NT2/D1 (cell line): ENCODE measurements at regions not wholly inside any gene's neighbourhood (a gene's known extent, or its start where the extent isn't known, plus 50 kb on each side); places are given as distances from the start of the nearest gene placed in this dataset.

ENCODE experiments used
- DNase-seq: peaks from one replicate; pipeline ENCODE4 v3.0.0-alpha.2; 2011; ENCODE audit warnings: low read depth, low spot score
- H3K27me3 ChIP-seq: 2 replicates; pipeline ENCODE4 v1.6.0; 2011; ENCODE audit warnings: mild to moderate bottlenecking; ENCODE audit not compliant: insufficient read length, insufficient read depth
- H3K36me3 ChIP-seq: 2 replicates; pipeline ENCODE4 v1.6.1; 2011; ENCODE audit warnings: mild to moderate bottlenecking, low read length, mixed read lengths; ENCODE audit not compliant: insufficient read depth, insufficient read length
- H3K4me1 ChIP-seq: 2 replicates; pipeline ENCODE4 v1.5.1; 2011; ENCODE audit not compliant: insufficient read depth, insufficient read length
- H3K4me3 ChIP-seq: 2 replicates; pipeline ENCODE4 v1.5.1; 2011; ENCODE audit warnings: low read depth; ENCODE audit not compliant: insufficient read length
- H3K9ac ChIP-seq: 2 replicates; pipeline ENCODE4 v1.6.0; 2011; ENCODE audit warnings: low read depth; ENCODE audit not compliant: insufficient read length
- H3K9me3 ChIP-seq: 2 replicates; pipeline ENCODE4 v1.5.1; 2011; ENCODE audit warnings: mild to moderate bottlenecking, low read length; ENCODE audit not compliant: insufficient read depth
- SUZ12 ChIP-seq: IDR thresholded peaks from 2 replicates; pipeline ENCODE4 v1.6.1; 2011; ENCODE audit not compliant: insufficient read length, insufficient read depth; ENCODE audit errors: extremely low read depth
- YY1 ChIP-seq: IDR thresholded peaks from 2 replicates; pipeline ENCODE4 v1.6.1; 2011; ENCODE audit not compliant: insufficient read length, insufficient read depth
- ZNF274 ChIP-seq: IDR thresholded peaks from 2 replicates; pipeline ENCODE4 v1.6.1; 2011; ENCODE audit warnings: mild to moderate bottlenecking, low read depth, low read length

DNA sequence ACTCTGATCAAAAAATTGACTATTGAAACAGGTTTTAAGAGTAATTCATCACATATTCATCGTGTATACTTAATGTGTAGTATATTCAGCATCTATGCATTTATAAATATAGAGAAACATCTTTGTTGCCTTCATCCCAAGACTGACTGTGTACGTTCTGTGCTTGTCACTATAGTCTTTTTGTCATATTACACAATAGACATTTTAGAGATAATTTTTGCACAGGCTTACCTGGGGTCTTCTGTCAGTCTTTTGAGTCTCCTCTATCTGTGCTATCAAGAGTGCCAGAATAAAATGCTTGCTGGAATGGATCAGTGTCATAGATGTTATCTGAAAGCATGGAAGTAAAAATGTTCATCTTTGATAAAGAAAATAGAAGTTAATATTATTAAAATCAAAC, 1047.7 kb upstream of the NRXN1 start:
- Histone ChIP-seq H3K27me3 (no peaks in the 10 kb centered on the region), H3K9ac (no peak overlapping the region), H3K9me3 (no peaks in the 10 kb centered on the region), H3K36me3 (no peaks in the 10 kb centered on the region), H3K4me3 (no peak overlapping the region), H3K4me1 (no peaks in the 10 kb centered on the region)
- TF ChIP-seq SUZ12 (no peak), YY1 (no peak), ZNF274 (no peak)
- no peak for DNase-seq

DNA sequence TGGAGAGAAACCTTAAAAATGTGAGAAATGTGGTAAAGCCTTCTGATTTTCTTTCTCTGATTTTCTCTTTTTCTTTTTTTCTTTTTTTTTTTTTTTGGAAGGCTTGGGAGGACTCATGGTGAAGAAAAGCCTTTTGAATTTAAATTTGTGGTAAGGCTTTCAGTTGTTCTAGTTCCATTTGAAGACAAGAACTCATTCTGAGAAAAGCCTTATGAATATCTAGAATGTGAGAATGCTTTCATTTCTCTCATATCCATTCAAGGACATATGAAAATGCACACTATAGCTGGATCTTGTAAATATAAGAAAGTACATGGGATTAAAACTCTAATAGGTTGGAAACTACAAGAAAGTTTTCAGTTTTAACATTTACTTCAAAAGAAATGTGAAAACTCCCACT, 1045.2 kb upstream of the NRXN1 start:
- DNase-seq, result no peak
- no peaks in the 10 kb centered on the region for H3K4me1 ChIP-seq
- no peaks in the 10 kb centered on the region for H3K27me3 ChIP-seq
- no peak for TF ChIP-seq ZNF274
- TF ChIP-seq SUZ12, result no peak
- no peak for TF ChIP-seq YY1
- H3K9me3 ChIP-seq, result no peaks in the 10 kb centered on the region
- no peak overlapping the region for H3K4me3 ChIP-seq
- no peak overlapping the region for H3K9ac ChIP-seq
- H3K36me3 ChIP-seq, result no peaks in the 10 kb centered on the region

DNA sequence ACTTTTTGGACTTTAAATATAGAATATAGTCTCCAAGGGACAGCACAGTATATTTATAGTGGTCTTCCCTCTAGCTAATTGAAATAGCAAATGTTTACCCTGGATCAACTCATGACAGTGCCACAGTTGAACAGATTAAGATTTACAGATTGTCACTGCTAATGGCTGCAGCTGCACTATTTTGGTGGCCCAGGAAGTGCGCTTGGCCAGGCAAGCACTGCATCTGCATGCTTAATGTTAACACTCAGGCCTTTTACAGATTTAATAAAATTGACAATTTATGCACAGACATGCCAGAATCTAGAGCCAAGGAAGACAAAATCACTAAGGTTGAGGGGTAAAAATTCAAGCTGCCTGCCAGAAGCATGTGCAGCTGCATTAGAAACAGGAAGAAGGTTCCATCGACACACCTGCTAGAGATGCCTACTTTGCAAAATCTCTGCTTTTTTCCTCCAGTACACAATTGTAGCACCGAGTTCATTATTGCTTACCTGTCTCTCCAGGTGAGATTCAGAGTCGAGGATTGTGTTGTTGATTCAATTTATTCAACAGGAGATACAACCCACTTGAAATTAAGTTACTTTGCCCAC, 1042.3 kb upstream of the NRXN1 start:
- TF ChIP-seq ZNF274, result no peak
- no peak for TF ChIP-seq SUZ12
- no peak for TF ChIP-seq YY1
- H3K4me1 ChIP-seq, result no peaks in the 10 kb centered on the region
- no peak overlapping the region for H3K9ac ChIP-seq
- no peaks in the 10 kb centered on the region for H3K27me3 ChIP-seq
- DNase-seq, result no peak
- H3K4me3 ChIP-seq, result no peak overlapping the region
- no peaks in the 10 kb centered on the region for H3K36me3 ChIP-seq
- H3K9me3 ChIP-seq, result no peaks in the 10 kb centered on the region

DNA sequence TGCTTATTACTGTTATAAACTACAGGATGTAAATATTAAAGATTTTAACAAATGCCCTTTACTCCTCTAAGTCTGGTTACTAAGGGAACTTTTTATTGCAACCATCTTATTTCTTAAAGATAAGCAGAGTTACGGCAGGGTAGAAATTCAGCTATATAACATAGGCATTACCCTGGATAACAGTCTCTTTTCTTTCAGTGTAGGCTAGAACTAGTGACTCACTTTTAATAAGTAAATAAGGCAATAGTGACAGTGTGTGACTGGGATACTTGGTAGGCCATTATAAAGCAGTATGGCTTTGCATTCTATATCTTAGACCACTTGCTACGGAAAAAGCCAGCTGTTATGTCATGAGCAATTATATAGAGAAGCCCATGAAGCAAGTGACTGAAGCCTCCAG, 1041.0 kb upstream of the NRXN1 start:
- DNase-seq, result no peak
- H3K9ac ChIP-seq, result no peak overlapping the region
- no peak for TF ChIP-seq YY1
- no peaks in the 10 kb centered on the region for H3K4me1 ChIP-seq
- no peaks in the 10 kb centered on the region for H3K36me3 ChIP-seq
- no peaks in the 10 kb centered on the region for H3K9me3 ChIP-seq
- no peaks in the 10 kb centered on the region for H3K27me3 ChIP-seq
- H3K4me3 ChIP-seq, result no peak overlapping the region

DNA sequence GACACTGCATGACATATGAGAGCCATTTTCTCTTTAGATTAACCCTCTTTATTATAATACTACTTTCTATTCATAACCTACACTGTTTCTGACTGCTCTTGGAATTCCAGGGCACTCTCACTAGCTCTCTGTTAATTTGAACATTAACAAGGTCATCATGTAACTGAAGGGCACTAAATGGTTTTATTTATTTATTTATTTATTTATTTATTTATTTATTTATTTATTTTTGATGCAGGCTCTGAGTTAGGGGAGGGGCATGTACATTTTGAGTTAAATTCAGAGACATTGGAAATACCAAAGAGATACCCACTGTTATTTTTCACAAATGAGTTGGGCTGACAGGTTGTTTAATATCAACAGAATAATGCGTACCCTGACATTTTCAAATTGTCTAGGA, 1038.7 kb upstream of the NRXN1 start:
- Histone ChIP-seq H3K4me1 (no peaks in the 10 kb centered on the region), H3K9ac (no peak overlapping the region), H3K9me3 (no peaks in the 10 kb centered on the region), H3K27me3 (no peaks in the 10 kb centered on the region), H3K36me3 (no peaks in the 10 kb centered on the region), H3K4me3 (no peak overlapping the region)
- no peak for TF ChIP-seq ZNF274
- TF ChIP-seq SUZ12, result no peak
- TF ChIP-seq YY1, result no peak
- DNase-seq, result no peak

DNA sequence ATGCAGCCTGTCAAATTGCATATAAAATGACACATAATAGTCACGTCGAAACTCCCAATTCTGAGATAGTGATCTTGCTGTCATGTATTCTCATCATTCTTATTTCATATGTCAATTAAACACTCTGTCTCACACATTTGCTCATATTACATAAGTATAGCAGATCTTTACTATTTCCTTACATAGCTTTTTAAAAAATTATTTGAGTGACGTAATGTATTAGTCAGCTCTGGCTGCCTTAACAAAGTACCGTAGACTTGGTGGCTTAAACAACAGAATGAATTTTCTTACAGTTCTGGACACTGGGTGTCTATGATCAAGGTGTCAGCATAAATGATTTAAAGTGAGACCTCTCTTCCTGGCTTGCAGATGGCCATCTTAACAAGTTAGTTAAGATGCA, 1032.3 kb upstream of the NRXN1 start:
- Histone ChIP-seq H3K9ac (no peak overlapping the region), H3K9me3 (no peaks in the 10 kb centered on the region), H3K36me3 (no peaks in the 10 kb centered on the region), H3K4me1 (no peaks in the 10 kb centered on the region), H3K4me3 (no peak overlapping the region), H3K27me3 (no peaks in the 10 kb centered on the region)
- TF ChIP-seq YY1 (no peak), ZNF274 (no peak), SUZ12 (no peak)
- no peak for DNase-seq

DNA sequence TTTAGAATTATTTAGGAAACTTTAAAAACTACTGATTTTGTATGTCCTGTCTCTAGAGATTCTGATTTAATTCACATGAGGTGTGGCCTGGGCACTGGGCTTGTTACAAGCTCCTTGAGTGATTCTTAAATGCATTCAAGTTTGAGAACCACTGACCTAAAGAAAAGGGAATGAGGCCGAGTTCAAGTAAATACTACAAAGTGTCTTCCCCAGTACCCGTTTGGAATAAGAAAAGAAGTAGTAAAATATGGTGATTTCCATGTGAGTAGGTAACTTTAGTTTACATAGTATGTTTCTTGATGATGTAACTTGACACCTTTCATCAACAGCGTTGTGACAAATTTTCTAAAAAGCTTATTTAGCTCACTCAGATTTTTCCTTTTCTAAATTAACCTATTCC, 1022.9 kb upstream of the NRXN1 start:
- Histone ChIP-seq H3K9ac (no peak overlapping the region), H3K4me3 (no peak overlapping the region), H3K27me3 (no peaks in the 10 kb centered on the region), H3K9me3 (peaks cover 7% of the 10 kb centered on the region; the same call in 1 of the 2 replicates), H3K36me3 (no peaks in the 10 kb centered on the region), H3K4me1 (no peaks in the 10 kb centered on the region)
- DNase-seq, result peak; percentile 38
- no peak for TF ChIP-seq ZNF274
- TF ChIP-seq YY1, result no peak
- no peak for TF ChIP-seq SUZ12
